GM03348 (cell line): ENCODE measurements at regions not wholly inside any gene's neighbourhood (a gene's known extent, or its start where the extent isn't known, plus 50 kb on each side); places are given as distances from the start of the nearest gene placed in this dataset.

ENCODE experiments used
- DNase-seq: peaks from one replicate; pipeline ENCODE4 v3.0.0; 2012; ENCODE audit warnings: low spot score

- DNase-seq: no peak
Observed at GRCh38 chr4:171157462-171158082, 655.6 kb upstream of the GALNTL6 start.

- DNase-seq: no peak
Observed at GRCh38 chr4:171142639-171143038, 670.6 kb upstream of the GALNTL6 start.

DNA sequence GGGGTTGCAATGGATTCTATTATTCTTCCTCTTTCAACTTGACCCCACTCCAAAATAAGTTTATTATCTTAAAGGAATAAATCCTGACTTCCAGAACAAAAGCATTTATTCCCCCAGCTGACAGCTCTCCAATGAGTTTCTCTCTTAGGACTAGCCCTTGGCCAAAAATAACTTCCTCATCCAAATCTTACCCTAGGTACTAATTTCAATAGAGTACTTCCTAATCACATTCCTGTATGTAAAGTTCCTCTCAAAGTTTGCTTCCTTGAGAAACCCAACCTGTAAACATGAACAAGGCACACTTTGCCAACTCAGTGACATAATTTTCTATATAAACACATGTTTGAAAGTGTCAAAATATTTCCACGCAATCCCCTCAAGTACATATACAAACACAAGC is 671.2 kb upstream of the GALNTL6 start:
- no peak for DNase-seq

GRCh38 chr4:171130256-171130801 is 682.9 kb upstream of the GALNTL6 start:
- DNase-seq: no peak

DNA sequence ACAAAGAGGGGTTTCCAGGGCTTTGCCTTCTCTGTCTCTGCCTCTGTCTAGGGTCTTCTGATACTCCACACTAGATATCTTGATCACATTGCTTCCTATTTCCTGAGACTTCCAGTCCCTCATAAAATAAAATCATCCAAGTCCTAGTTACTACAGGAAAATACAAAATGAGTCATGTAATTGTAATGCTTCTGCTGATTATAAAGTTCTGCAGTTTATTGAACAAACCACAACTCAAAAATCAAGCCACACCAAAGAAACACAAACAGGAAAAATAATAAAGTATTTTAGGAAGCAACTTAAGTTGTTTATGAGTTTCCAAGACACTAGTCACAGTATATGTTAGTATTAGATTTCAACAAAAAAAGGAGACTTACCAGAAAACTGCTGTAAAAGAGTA is 695.1 kb upstream of the GALNTL6 start:
- DNase-seq: no peak

DNA sequence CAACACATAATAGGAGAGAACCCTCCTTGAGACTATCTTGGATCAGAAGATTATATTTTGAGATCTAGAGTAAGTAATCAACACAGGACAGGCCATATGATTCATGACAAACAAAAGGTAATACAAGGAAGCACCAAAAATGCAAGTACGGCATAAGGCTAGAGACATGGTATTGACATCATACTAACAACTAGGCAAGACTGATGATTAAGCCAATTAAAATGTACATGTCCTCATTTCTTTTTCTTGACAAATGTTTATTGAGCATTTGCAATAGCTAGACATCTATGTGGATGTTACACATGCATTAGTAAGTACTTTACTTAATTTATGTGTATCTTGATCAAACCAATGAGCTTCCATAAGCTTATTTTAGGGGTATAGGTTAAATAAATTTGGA is 695.7 kb upstream of the GALNTL6 start:
- no peak for DNase-seq

DNA sequence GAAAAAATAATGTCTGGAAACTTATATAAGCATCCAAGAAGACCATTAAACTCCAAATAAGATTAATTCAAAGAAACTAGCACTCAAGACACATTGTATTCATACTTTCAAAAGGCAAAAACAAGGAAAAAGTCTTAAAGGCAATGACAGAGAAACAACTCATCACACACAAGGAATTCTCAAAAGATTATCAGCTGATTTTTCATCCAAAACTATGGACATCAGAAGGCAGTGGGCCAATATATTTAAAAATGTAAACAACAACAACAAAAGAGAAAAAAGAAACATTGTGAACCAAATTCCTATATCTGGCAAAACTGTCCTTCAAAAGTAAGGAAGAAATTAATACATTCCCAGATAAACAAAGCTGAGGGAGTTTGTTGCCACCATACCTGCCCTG is 711.4 kb upstream of the GALNTL6 start:
- DNase-seq: no peak

DNA sequence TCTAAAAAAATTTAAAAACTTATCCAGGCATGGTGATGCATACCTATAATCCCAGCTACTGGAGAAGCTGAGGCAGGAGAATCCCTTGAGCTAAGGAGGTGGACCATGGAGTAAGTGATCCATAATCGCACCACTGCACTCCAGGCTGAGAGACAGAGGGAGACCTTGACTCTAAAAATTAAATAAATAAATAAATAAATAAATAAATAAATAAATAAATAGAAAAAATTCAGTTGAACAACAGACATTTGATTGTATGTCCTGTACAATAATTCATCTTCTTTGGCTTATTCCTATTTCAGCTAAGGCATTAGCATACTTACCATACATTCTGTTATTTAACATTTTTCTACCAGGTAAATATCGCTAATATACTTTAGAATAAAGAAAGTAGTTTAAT is 726.1 kb upstream of the GALNTL6 start:
- DNase-seq: no peak

DNA sequence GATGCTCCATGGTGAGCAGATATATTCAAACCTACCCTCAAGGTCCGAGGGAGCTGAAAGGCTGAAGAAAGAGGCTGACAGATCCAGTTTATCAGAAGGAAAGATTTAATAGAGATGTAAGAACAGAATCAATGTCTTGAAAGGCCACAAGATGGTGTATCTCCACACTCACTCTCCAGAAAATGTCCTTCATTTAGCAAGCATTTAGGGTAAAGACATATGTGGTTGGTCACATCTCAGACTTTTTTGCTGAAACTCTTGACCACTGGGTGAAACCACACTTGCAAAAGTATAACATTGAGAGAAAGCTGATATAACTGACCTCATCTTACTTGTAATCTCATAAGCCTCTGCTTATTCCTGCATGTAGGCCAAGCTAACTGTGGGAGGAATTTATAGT is 745.8 kb upstream of the GALNTL6 start:
- DNase-seq: no peak

DNA sequence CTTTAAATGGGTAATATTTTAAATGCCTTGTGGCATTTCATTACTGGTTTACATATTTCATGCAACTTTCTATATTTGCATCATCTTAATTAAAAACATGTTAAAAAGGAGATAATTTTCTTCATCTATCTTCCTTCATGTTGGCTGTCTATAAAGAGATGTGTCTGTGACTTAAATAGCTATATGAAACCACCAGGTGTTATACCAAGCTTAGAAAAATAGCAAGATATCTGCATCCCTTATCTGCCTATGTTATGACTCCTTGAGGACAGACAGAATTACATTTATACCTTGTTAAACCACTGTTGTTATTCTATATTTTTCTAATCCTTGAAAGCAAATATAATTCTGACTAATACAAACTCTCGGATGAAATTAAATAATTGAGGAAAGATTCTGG is 763.8 kb upstream of the GALNTL6 start:
- DNase-seq: no peak

DNA sequence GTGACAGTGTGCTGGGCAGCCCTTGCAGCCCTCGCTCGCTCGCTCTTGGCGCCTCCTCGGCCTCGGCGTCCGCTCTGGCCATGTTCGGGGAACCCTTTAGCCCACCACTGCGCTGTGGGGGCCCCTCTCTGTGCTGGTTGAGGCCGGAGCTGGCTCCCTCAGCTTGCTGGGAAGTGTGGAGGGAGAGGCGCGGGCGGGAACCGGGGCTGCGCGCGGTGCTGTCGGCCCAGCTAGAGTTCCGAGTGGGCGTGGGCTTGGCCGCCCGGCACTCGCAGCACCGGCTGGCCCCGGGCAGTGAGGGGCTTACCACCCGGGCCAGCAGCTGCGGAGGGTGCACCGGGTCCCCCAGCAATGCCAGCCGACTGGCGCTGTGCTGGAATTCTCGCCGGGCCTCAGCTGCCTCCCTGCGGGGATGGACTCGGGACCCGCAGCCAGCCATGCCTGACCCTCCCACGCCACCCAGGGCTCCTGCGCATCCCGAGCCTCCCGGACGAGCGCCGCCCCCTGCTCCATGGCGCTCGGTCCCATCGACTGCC is 770.1 kb upstream of the GALNTL6 start:
- no peak for DNase-seq

DNA sequence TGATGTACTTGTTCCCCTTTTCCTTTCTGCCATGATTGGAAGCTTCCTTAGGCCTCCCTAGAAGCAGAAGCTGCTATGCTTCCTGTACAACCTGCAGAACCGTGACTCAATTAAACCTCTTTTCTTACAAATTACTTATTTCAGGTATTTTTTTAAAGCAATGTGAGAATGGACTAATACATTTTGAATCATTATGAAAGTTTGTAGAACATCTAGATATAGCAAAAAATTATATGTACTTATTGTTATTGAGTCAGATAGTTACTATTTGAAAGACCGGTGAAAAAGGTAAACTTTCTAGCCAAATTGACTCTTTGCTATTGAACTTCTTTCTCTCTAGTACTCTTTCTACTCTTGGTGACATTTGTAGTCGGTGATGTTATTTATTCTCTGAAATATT is 777.3 kb upstream of the GALNTL6 start:
- DNase-seq: no peak

GRCh38 chr4:171031338-171031737 is 781.9 kb upstream of the GALNTL6 start:
- no peak for DNase-seq

- DNase-seq: no peak
Observed at GRCh38 chr4:171025776-171026175, 787.4 kb upstream of the GALNTL6 start.

GRCh38 chr4:171025343-171025742 is 787.9 kb upstream of the GALNTL6 start:
- no peak for DNase-seq

DNA sequence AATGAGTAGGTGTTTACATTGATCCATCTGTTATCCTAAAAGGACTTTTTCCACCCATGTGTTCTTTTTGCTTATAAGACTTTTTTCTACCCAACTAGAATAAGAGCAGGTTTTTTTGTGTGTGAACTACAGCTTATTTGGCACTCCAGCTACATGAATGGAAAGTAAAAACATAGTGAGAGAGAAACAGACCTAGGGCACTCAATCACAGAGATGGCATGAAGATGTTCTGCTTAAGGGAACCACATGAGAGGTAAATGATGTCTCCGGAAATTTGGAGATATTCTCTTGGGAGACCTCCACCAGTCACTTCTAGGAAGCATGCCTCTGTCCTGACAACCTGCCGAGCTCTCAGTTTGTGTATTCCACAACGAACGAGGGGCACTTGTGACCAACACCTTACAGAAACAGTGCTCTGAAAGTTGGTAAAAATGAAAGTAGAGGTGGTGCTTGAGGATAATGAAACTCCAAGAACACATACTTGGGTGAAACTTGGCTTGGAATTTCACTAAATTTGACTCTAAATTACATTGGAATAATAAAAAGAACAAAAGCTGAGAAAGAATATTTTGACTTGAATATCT is 788.4 kb upstream of the GALNTL6 start:
- no peak for DNase-seq

DNA sequence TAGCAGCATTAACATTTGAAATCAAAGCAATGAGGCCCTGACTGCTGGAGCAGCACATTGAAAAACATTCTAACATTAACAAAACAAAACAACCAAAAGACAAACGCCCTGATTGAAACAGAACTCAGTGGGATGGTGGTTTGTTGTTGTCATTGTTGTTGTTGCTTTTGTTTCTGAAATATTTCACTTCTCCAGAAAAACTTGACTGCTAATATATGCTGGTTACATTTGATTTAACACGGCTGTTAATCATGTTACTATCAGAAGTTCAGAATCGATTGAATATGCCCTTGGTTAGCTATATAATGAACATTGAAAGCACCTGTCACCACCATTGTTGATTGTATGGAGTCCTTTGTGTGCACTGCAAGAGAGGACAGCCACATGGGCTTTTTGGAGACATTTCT is 790.4 kb upstream of the GALNTL6 start:
- no peak for DNase-seq

- DNase-seq: no peak
Observed at GRCh38 chr4:171017593-171017992, 795.6 kb upstream of the GALNTL6 start.

DNA sequence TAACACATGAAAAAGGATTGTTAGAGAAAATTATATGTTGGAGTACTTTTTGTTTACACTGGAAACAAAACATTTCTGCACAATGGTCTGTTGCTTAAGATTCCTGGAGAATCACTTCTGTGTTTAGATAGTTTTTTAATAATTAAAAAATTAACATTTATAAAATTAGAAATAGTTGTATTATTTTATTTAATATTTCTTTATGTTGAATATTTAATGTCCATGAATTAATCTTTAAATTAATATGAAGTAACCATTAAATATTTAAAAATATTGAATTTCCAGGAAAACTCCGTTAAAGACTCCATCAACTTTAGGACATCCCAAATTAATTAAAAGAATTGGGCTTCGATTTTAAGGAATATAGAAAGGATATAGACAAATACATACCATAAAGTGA is 797.1 kb upstream of the GALNTL6 start:
- DNase-seq: no peak

DNA sequence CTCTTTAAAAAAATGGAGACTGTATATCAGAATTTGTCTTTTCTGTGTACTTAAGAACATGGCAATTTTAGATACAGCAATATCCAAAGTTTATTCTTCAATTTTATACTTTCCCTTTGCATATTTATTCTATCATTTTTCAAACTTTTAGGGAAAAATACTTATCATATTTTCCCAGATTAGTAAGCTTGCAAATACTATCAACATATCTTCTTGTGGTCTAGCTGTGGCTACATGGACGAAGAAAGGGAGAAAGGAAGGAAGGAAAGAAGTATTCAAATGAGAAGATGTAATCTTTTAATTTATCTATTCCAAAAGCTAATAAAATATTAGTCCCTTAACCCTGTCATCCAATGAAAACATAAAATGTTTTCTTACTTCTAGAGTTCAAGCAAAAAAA is 797.8 kb upstream of the GALNTL6 start:
- DNase-seq: no peak

DNA sequence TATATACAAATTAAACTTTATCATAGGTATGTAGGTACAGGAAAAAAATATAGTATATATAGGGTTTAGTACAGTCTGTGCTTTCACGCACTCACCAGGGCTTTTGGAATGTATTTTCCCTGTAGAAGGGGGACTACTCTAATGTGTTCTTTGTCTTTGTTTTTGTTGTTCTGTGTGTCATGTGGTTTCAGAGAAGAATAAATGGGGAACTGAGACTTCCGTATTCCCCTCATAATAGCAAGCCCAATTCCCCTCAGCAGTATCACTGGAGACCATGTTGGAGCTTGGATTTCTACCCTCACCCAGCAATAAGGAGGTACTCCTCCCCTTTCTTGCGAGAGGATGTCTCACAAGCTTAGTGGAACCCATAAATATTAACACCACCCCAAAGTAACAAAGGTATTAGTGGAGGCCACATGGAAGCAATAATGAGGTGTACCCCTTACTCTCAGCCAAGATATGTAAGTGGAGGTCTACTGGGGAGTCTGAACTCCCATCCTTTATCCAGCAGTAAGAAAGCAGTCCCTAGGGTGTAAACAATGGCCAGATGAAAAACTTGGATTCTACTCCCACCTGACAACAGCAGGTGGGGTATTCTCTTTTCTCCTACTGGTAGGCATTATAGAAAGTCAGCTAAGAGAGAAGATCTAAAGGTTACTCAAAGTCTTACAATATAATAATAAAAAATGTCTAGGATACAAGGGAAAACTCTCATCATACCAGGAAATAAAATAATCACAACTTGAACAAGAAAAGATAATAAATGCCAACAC is 805.4 kb upstream of the GALNTL6 start:
- no peak for DNase-seq

- DNase-seq: no peak
Observed at GRCh38 chr4:171002246-171002645, 811.0 kb upstream of the GALNTL6 start.

DNA sequence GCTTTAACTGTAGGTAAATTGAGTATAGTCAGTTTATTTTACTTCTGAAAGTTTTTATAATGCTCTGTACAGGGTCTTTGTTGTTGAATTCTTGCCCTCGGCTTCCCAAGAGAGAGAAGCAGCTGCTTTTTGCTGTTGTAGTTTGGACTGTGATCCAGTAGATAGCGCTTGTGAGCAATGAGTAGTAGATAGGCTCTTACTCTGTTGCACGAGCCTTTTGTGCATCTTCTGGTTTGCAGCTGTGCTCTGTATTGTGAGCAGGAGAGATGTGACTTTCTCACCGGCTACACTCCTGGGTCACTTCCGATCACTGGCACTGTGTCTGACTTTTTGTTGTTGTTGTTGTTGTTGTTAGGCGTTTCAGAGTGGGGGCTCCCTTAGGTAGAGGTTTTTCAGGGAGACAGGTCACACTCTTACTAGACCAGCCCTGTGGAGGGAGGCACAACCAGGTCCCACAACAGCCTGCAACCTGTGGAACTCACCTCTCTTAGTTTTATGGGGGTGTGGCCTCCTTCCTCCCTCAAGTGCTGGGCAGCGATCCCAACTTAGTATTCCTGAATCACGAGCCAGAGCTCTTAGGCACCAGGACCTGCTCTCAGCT is 822.1 kb upstream of the GALNTL6 start:
- no peak for DNase-seq
